ENCODE measurements at regions not wholly inside any gene's neighbourhood (a gene's known extent, or its start where the extent isn't known, plus 50 kb on each side); places are given as distances from the start of the nearest gene placed in this dataset.

DNA sequence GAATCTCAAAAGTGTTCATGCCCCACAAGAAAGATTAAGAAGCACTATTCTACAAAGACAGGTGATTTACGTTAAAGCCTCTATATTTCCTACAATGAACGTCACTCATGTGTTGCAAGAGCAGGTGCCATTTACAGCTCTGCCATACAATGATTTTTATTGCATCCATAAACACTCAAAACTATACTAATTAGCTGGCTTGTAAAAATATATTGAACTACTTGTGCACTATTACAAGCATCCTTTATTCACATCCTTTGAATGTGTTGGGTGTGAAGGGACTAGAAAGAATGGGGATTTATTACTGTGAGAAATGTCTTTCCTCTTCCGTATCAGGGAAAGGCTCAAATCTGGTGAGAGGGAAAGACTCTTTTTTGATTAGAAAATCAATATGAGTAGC lies 50.7 kb upstream of the C3orf49 start:
- H3K4me1 Mint-ChIP-seq: no peaks in the 10 kb centered on the region
- Histone ChIP-seq H2BK12ac (ENCODE audit: insufficient read length, low read depth, low read length) (no peak overlapping the region), H3K4me2 (ENCODE audit: insufficient read depth, insufficient read length, low read length) (no peak overlapping the region), H3K4me1 (ENCODE audit: insufficient read depth, low read length) (no peaks in the 10 kb centered on the region), H2AFZ (ENCODE audit: low read length) (no peak overlapping the region), H2BK20ac (ENCODE audit: low read depth, low read length, poor library complexity, severe bottlenecking) (no peak overlapping the region), H3K23ac (ENCODE audit: insufficient read length, low read depth, low read length) (no peak overlapping the region), H2BK15ac (ENCODE audit: low read depth, low read length) (no peak overlapping the region), H3K27me3 (ENCODE audit: insufficient read depth, low read length) (no peaks in the 10 kb centered on the region), H3K9me3 (ENCODE audit: control insufficient read depth, low read depth, low read length) (no peaks in the 10 kb centered on the region), H3K79me2 (ENCODE audit: insufficient read depth, low read length) (no peaks in the 10 kb centered on the region), H2AK5ac (ENCODE audit: insufficient read length, low read length) (no peak overlapping the region), H4K8ac (replicated peaks; ENCODE audit: insufficient read length, low read depth, low read length) (no peak overlapping the region), H4K91ac (ENCODE audit: insufficient read length, low read depth, low read length) (no peak overlapping the region), H3K4ac (ENCODE audit: low read depth, low read length) (no peak overlapping the region), H3K56ac (ENCODE audit: insufficient read length, low read depth, low read length) (no peak overlapping the region), H4K20me1 (ENCODE audit: control insufficient read depth, insufficient read depth, insufficient read length) (no peaks in the 10 kb centered on the region), H3K27ac (ENCODE audit: insufficient read length, low read depth, low read length) (no peak overlapping the region), H3K18ac (ENCODE audit: insufficient read length, low read depth, low read length) (no peak overlapping the region), H4K5ac (ENCODE audit: insufficient read length, low read depth, low read length) (no peak overlapping the region), H3K9ac (ENCODE audit: extremely low read depth, insufficient read length, low read length) (no peak overlapping the region), H2BK120ac (ENCODE audit: low read depth, low read length, poor library complexity, severe bottlenecking) (no peak overlapping the region), H3K79me1 (ENCODE audit: insufficient read depth, low read depth, low read length, poor library complexity, severe bottlenecking) (no peaks in the 10 kb centered on the region), H3K14ac (ENCODE audit: insufficient read depth, low read length) (no peak overlapping the region), H2BK5ac (ENCODE audit: insufficient read length, low read length) (no peak overlapping the region), H3T11ph (ENCODE audit: low read length) (no peak overlapping the region), H3K23me2 (ENCODE audit: insufficient read length, low read depth, low read length, poor library complexity, severe bottlenecking) (no peaks in the 10 kb centered on the region)
- H3K27me3 Mint-ChIP-seq (ENCODE audit: low read depth): peaks cover 2% of the 10 kb centered on the region; the same call in 1 of the 2 replicates
- no peak overlapping the region for H3K4me3 Mint-ChIP-seq
- no peak for DNase-seq
- no peaks in the 10 kb centered on the region; a peak in 1 of 5 replicates for H3K9me3 Mint-ChIP-seq
- WGBS (ENCODE audit: extremely low coverage, insufficient read length, low lambda C conversion rate): no CpG with 5 or more reads among the region's 3 CpGs
- TF ChIP-seq CTCF (conservative IDR thresholded peaks at IDR 0.05): no peak
- H3K36me3 Mint-ChIP-seq (ENCODE audit: insufficient read depth in 1 of 3, low read depth in 3 of 3): no peaks in the 10 kb centered on the region
- no peak overlapping the region for H3K27ac Mint-ChIP-seq
